PC-9 (cell line): ENCODE measurements at regions not wholly inside any gene's neighbourhood (a gene's known extent, or its start where the extent isn't known, plus 50 kb on each side); places are given as distances from the start of the nearest gene placed in this dataset.

Experiments used
- BruUV-seq: library from RNA; stranded (reverse); fragments of 400-500 nt; replicated peaks from 2 replicates; lab custom pipeline; 2021; lab: Mats Ljungman, UMichigan
- CTCF ChIA-PET: fragments of 300-600 bp; sonication (Branson Sonifier 250); formaldehyde crosslinking; loops from one replicate; lab custom pipeline; 2022; ENCODE audit warnings: antibody characterized with exemption; lab: Charles Lee
- POLR2A ChIA-PET: fragments of 300-600 bp; sonication (Branson Sonifier 250); formaldehyde crosslinking; loops from one replicate; lab custom pipeline; 2022; ENCODE audit warnings: antibody characterized with exemption; ENCODE audit not compliant: unreplicated experiment; lab: Charles Lee
- DNase-seq, 2 experiments: peaks; one replicate each; pipeline versions ENCODE4 v3.0.0 to v3.0.0-alpha.2; 2015 to 2022; ENCODE audit warnings: mixed read lengths in 1 of 2
- H2AFZ ChIP-seq: fragments of 200-600 bp; sonication (generic); 2 replicates; pipeline ENCODE4 v1.8.1; 2017; ENCODE audit warnings: antibody characterized with exemption
- H3F3A ChIP-seq: fragments of 200-600 bp; sonication (generic); 2 replicates; pipeline ENCODE4 v1.8.1; 2017; ENCODE audit warnings: antibody characterized with exemption, mild to moderate bottlenecking, low read depth; ENCODE audit not compliant: insufficient read depth
- H3K27ac ChIP-seq: fragments of 200-600 bp; sonication (generic); 2 replicates; pipeline ENCODE4 v1.6.1; 2016; ENCODE audit warnings: mixed run types
- H3K27me3 ChIP-seq: fragments of 200-600 bp; sonication (generic); 2 replicates; pipeline ENCODE4 v1.6.1; 2016; ENCODE audit warnings: low read depth, mixed run types; ENCODE audit not compliant: insufficient read depth
- H3K36me3 ChIP-seq: fragments of 200-600 bp; sonication (generic); 2 replicates; pipeline ENCODE4 v1.6.1; 2016; ENCODE audit warnings: low read depth, mixed run types
- H3K4me1 ChIP-seq: fragments of 200-600 bp; sonication (generic); replicated peaks from 2 replicates; pipeline ENCODE4 v1.6.1; 2016; ENCODE audit warnings: mixed run types; ENCODE audit not compliant: insufficient read depth
- H3K4me2 ChIP-seq: fragments of 200-600 bp; sonication (generic); 2 replicates; pipeline ENCODE4 v1.6.1; 2017; ENCODE audit warnings: mixed run types
- H3K4me3 ChIP-seq: fragments of 200-600 bp; sonication (generic); 2 replicates; pipeline ENCODE4 v1.6.1; 2016; ENCODE audit warnings: mixed run types
- H3K79me2 ChIP-seq: fragments of 200-600 bp; sonication (generic); 2 replicates; pipeline ENCODE4 v1.6.1; 2017; ENCODE audit warnings: low read depth, mixed run types
- H3K9me2 ChIP-seq: fragments of 200-600 bp; sonication (generic); 2 replicates; pipeline ENCODE4 v1.8.1; 2017; ENCODE audit warnings: mild to moderate bottlenecking; ENCODE audit not compliant: insufficient read depth
- H3K9me3 ChIP-seq: fragments of 200-600 bp; sonication (generic); 2 replicates; pipeline ENCODE4 v1.8.1; 2016; ENCODE audit warnings: low read depth; ENCODE audit not compliant: insufficient read depth
- H4K20me1 ChIP-seq: fragments of 200-600 bp; sonication (generic); 2 replicates; pipeline ENCODE4 v1.8.1; 2017; ENCODE audit not compliant: insufficient read depth
- EZH2 ChIP-seq: fragments of 200-600 bp; sonication (generic); IDR thresholded peaks from 2 replicates; pipeline ENCODE4 v1.8.0; 2017; ENCODE audit warnings: antibody characterized with exemption, low read depth
- intact Hi-C: fragments of 100-400 bp; cut with micrococcal nuclease; formaldehyde crosslinking; loops from one replicate; pipeline ENCODE4 v1.10.0; 2022; ENCODE audit not compliant: unreplicated experiment
- TF ChIP-seq, protein P1 (sequence below): fragments of 200-600 bp; sonication (generic); conservative IDR thresholded peaks from 2 replicates; pipeline ENCODE4 v1.6.1; 2017; ENCODE audit warnings: mixed run types, antibody characterized with exemption, mild to moderate bottlenecking, moderate library complexity

GRCh38 chr12:80045594-80045993 lies 53.7 kb upstream of the OTOGL start:
- BruUV-seq, result no TSS peak
- Histone ChIP-seq H3F3A (no peaks in the 10 kb centered on the region), H3K4me1 (0 out of 2 replicates have a peak, but pooled peaks cover 10% of the 10 kb centered on the region), H3K4me2 (no peak overlapping the region), H3K36me3 (no peaks in the 10 kb centered on the region), H2AFZ (no peak overlapping the region), H3K27ac (no peak overlapping the region), H4K20me1 (no peaks in the 10 kb centered on the region), H3K4me3 (no peak overlapping the region), H3K27me3 (no peaks in the 10 kb centered on the region), H3K9me3 (no peaks in the 10 kb centered on the region), H3K9me2 (no peaks in the 10 kb centered on the region), H3K79me2 (no peaks in the 10 kb centered on the region)
- no peak for DNase-seq
- no peak for TF ChIP-seq EZH2
- TF ChIP-seq, protein P1, sequence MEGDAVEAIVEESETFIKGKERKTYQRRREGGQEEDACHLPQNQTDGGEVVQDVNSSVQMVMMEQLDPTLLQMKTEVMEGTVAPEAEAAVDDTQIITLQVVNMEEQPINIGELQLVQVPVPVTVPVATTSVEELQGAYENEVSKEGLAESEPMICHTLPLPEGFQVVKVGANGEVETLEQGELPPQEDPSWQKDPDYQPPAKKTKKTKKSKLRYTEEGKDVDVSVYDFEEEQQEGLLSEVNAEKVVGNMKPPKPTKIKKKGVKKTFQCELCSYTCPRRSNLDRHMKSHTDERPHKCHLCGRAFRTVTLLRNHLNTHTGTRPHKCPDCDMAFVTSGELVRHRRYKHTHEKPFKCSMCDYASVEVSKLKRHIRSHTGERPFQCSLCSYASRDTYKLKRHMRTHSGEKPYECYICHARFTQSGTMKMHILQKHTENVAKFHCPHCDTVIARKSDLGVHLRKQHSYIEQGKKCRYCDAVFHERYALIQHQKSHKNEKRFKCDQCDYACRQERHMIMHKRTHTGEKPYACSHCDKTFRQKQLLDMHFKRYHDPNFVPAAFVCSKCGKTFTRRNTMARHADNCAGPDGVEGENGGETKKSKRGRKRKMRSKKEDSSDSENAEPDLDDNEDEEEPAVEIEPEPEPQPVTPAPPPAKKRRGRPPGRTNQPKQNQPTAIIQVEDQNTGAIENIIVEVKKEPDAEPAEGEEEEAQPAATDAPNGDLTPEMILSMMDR, result no peak
- CTCF ChIA-PET, result interaction anchor here (0.5 kb wide), 1 partner anchor 279 kb away, joined by 3 read pairs; no protein-coding TSS in a partner anchor
- intact Hi-C loops, result no loop called here
- POLR2A ChIA-PET, result no interaction called here

DNA sequence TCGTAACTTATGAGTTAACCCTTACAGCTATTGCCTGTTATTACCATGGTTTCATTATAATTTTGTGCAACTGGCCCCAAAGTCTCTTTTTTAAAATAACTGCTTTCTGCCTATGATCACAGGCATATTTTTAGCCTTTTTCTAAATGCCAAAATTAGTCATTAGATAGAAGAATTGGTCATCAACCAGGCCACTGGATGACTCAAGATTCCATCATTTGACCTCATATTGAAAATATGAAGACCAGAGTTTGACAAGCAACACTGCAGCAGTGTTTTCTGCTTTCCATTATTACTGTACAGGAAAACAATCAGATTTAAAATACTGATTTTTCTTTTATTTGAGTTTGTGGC lies 54.7 kb upstream of the OTOGL start:
- TF ChIP-seq, protein P1, result no peak
- TF ChIP-seq EZH2, result no peak
- no peak for DNase-seq
- H3K4me3 ChIP-seq, result no peak overlapping the region
- H3K4me1 ChIP-seq, result 0 out of 2 replicates have a peak, but pooled peaks cover 10% of the 10 kb centered on the region
- H3K36me3 ChIP-seq, result no peaks in the 10 kb centered on the region
- H2AFZ ChIP-seq, result no peak overlapping the region
- POLR2A ChIA-PET, result no interaction called here
- no TSS peak for BruUV-seq
- no peaks in the 10 kb centered on the region for H3K9me3 ChIP-seq
- H3K79me2 ChIP-seq, result no peaks in the 10 kb centered on the region
- intact Hi-C loops, result no loop called here
- no peaks in the 10 kb centered on the region for H3K9me2 ChIP-seq
- no peak overlapping the region for H3K4me2 ChIP-seq
- no peaks in the 10 kb centered on the region for H4K20me1 ChIP-seq
- no peaks in the 10 kb centered on the region for H3K27me3 ChIP-seq
- no peaks in the 10 kb centered on the region for H3F3A ChIP-seq
- CTCF ChIA-PET, result no interaction called here
- H3K27ac ChIP-seq, result no peak overlapping the region

DNA sequence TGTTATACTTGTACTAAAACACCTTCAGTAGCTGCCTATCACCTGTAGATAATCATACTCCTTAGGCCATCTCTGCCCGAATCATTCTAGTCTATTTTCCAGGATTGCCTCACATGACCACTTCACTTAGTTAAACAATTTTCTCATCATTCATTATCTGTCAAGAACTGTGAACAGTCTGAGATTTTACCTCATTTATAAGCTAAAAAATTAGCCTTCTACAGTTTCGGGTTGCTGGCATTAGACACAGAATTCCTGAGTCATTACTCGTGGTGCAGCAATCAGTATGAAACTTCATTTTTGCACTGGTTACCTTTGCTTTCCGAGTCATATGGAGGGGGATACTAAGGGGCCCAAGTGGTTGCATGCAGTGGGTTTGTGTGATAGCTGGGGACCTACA lies 57.6 kb upstream of the OTOGL start:
- H3K36me3 ChIP-seq, result no peaks in the 10 kb centered on the region
- intact Hi-C loops, result no loop called here
- DNase-seq, result no peak
- no TSS peak for BruUV-seq
- no peaks in the 10 kb centered on the region for H3K9me3 ChIP-seq
- H3K27me3 ChIP-seq, result no peaks in the 10 kb centered on the region
- CTCF ChIA-PET, result no interaction called here
- H3K4me1 ChIP-seq, result 0 out of 2 replicates have a peak, but pooled peaks cover 10% of the 10 kb centered on the region
- no peak overlapping the region for H3K4me3 ChIP-seq
- POLR2A ChIA-PET, result no interaction called here
- TF ChIP-seq, protein P1, result no peak
- no peak for TF ChIP-seq EZH2
- H3K4me2 ChIP-seq, result peak overlapping the region; percentile 26
- no peaks in the 10 kb centered on the region for H3K79me2 ChIP-seq
- H3K9me2 ChIP-seq, result no peaks in the 10 kb centered on the region
- H4K20me1 ChIP-seq, result no peaks in the 10 kb centered on the region
- 0 out of 2 replicates have a peak overlapping the region, but pooled peaks have one; percentile 27 for H3K27ac ChIP-seq
- H2AFZ ChIP-seq, result peak overlapping the region; percentile 21
- no peaks in the 10 kb centered on the region for H3F3A ChIP-seq
